NCI-H2107 treated with DMSO at 0.1 percent for 48 hours (cell line): ENCODE measurements at regions not wholly inside any gene's neighbourhood (a gene's known extent, or its start where the extent isn't known, plus 50 kb on each side); places are given as distances from the start of the nearest gene placed in this dataset.
A peak's percentile ranks its signal among the peaks of the same experiment; 100 is the strongest.
"Not testable (repeated sequence)": the region's sequence is repeated elsewhere in the genome, so short reads cannot be mapped to it uniquely, and the experiment has no call there.

Experiments used
- DNase-seq: peaks from one replicate; lab custom pipeline; 2025; ENCODE audit not compliant: unreplicated experiment; lab: John Stamatoyannopoulos, UW

- DNase-seq = no peak
Measured at GRCh38 chr7:96921771-96922170, 83.6 kb upstream of the DLX6 start.

- DNase-seq = not testable (repeated sequence)
Measured at GRCh38 chr7:96923345-96923744, 82.0 kb upstream of the DLX6 start.

GRCh38 chr7:96927131-96927530, 78.2 kb upstream of the DLX6 start:
- DNase-seq = no peak

- DNase-seq = no peak
Measured at GRCh38 chr7:96928965-96929364, 76.4 kb upstream of the DLX6 start.

GRCh38 chr7:96931891-96932290, 73.5 kb upstream of the DLX6 start:
- no peak for DNase-seq

GRCh38 chr7:96933067-96933645, 72.2 kb upstream of the DLX6 start:
- DNase-seq = no peak

- no peak for DNase-seq
Measured at GRCh38 chr7:96936621-96937020, 68.7 kb upstream of the DLX6 start.

- DNase-seq = no peak
Measured at GRCh38 chr7:96942112-96942511, 63.2 kb upstream of the DLX6 start.

- DNase-seq = peak; percentile 41
Measured at GRCh38 chr7:96949766-96950165, 55.6 kb upstream of the DLX6 start.

GRCh38 chr7:96952974-96953391, 52.4 kb upstream of the DLX6 start:
- DNase-seq = no peak

- DNase-seq = no peak
Measured at GRCh38 chr7:96953676-96954513, 51.5 kb upstream of the DLX6 start.
